ENCODE measurements at regions not wholly inside any gene's neighbourhood (a gene's known extent, or its start where the extent isn't known, plus 50 kb on each side); places are given as distances from the start of the nearest gene placed in this dataset.
A peak's percentile ranks its signal among the peaks of the same experiment; 100 is the strongest.
"Not testable (repeated sequence)": the region's sequence is repeated elsewhere in the genome, so short reads cannot be mapped to it uniquely, and the experiment has no call there.

DNA sequence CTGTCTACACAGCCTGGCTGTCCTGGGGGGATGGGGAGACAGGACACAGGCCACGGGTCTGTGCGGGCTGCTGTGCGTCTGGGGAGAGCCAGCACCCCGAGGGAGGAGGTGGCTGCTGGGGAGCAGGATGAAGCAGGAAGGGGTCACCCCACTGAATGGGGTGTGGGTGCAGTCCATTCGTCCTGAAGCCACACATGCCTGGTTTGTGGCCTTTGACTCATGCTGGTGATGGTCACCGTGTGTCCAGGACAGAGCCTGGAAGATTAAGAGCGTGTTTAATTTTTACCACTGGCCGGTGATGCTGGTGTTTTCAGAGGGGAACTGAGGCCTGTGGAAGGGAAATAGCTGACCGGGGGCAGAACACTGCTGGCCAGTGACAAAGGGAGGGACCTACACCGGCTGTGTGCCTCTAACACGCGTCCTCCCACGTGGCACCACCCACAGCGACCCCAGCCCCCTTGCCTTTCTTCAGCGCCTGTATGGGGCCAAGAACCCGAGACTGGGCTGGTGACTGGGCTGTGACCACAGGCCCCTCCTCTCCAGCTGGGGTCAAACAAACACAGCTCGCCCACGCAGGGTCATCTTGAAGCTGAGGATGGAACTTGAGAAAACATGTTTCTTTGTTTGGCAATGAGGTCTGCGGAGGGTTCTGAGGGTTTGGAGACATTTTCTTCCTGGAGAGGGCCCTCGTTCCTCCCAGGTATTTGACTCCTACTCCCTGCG is 99.5 kb upstream of the LRPAP1 start:
- not testable (repeated sequence) for DNase-seq

- no peak for DNase-seq
Observed at GRCh38 chr4:3630598-3631543, 98.6 kb upstream of the LRPAP1 start.

- no peak for DNase-seq
Observed at GRCh38 chr4:3630136-3630597, 97.9 kb upstream of the LRPAP1 start.

DNA sequence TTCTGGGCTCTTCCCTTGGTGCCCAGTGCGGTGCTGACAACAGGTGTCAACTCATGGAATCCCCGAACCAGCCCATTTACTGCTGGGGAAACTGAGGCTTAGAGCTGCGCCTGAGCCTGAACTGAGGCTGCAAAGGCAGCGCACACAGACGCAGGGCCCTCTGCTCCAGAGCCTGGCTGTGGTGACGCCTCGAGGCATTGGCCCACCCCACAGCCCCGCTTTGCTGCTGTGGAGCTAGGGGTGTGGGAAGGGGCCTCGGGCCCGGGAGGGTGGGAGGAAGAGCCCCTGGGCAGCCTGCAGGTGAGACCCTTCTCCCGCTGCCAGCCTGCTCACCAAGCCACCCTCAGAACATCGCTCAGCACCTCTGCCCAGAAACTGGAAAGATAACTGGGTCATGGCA is 97.4 kb upstream of the LRPAP1 start:
- DNase-seq: no peak

GRCh38 chr4:3629176-3629575 is 97.0 kb upstream of the LRPAP1 start:
- not testable (repeated sequence) for DNase-seq

GRCh38 chr4:3628868-3629175 is 96.6 kb upstream of the LRPAP1 start:
- no peak for DNase-seq

GRCh38 chr4:3627967-3628867 is 96.0 kb upstream of the LRPAP1 start:
- not testable (repeated sequence) for DNase-seq

- DNase-seq: not testable (repeated sequence)
Observed at GRCh38 chr4:3627456-3627855, 95.2 kb upstream of the LRPAP1 start.

DNA sequence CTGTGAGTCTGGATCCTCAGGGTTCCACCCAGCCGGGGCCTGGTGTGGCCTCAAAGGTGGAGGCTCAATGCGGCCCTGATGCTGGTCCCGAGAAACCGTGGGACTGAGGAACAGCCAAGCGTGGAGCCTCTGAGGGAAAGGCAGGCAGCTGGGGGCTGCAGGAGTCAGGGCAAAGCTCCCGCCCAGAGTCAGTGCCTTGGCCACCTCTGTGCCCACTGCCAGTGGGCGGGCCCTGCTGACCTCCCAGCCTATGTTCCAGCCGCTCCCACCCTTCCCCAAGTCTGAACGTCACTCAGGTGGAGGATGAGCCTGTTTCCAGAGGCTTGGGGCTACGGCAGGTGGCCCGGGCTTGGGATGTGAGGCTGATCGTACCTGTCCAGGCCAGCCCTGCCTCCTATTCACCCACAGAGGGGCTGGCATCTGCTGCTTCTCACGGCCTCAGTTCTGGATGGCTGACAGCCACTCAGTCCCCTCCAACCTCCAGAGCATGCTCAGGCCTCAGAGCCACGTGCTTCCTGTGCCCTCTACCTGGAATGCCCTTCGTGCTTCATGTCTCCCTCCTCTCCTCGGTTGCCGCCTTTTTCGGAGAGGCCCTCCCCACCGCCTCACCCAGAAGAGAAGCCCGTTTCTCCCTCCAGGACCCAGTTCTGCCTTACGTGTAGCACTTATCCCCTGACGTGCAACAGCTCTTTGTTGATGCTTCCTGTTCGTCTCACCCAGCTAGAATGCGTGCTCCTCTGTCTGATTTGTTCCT is 94.1 kb upstream of the LRPAP1 start:
- peak; percentile 76 for DNase-seq

DNA sequence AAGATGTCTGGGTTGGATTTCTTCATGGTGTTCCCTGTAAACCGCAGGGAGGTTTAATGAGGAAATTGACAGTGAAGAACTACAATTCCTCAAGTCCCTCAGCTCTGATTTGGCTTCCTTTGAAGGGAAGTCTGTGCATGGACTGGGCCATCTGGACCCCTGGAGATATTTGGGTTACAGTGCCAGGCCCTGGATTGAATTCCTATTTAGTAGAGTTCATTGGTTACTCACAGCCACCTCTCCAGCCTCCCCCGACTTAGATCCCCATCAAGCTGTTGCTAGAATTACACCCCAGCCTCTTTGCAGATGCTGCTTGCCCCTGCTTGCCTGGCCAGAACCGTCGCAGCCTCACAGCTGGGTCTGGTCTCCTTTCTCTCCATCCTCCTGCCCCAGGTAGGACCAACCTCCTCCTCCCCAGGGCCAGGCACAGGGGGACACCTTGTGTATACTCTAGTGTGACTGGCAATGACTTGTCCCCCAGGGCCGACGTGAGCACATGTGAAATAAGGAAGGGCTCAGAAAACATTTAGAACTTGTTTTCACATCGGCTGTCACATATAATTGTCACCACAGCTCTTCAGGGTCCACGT is 93.2 kb upstream of the LRPAP1 start:
- not testable (repeated sequence) for DNase-seq

DNA sequence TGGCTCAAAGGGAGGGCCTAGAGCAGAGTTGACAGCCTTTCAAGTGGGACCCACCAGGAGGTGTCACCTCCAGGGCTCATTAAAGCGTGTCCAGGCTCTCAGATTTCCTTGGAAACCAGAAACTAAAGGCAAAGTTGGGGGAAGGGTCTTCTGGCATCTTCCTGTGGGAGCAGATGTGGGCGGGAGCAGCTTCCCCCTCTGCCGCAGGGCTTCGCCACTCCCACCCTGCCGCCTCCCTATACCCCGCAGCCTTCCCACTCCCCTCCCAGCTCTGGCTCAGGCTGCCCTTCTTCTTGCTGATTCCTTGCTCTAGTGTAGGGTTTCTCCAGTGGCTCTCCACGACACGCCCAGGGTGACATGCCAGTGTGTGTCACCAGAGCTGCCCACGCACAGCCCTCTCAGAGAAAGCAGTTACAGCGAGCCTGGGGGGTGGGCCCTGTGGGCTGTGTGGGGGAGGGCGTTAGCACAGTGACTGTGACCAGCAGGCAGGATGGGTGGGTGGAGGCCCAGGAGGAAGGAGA is 91.6 kb upstream of the LRPAP1 start:
- not testable (repeated sequence) for DNase-seq

DNA sequence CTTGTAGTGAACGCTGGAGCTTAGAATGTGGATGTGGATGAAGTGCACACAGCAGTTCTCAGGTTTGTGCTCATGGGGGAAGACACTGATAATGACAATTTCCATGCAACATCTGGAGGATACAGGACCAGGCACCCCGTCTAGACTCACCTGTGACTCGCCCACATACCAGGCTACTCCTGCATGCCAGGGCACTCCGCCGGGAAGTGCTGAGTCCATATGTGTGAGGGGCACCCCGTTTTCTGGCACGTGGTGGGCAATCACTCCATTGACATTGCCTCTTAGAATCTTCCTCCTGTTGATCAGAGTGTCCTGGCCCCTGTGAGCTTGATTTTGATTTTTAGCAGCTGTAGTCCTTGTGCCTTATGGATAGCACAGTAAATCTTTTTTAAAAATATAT is 90.9 kb upstream of the LRPAP1 start:
- no peak for DNase-seq

GRCh38 chr4:3620365-3620764 is 88.1 kb upstream of the LRPAP1 start:
- not testable (repeated sequence) for DNase-seq

DNA sequence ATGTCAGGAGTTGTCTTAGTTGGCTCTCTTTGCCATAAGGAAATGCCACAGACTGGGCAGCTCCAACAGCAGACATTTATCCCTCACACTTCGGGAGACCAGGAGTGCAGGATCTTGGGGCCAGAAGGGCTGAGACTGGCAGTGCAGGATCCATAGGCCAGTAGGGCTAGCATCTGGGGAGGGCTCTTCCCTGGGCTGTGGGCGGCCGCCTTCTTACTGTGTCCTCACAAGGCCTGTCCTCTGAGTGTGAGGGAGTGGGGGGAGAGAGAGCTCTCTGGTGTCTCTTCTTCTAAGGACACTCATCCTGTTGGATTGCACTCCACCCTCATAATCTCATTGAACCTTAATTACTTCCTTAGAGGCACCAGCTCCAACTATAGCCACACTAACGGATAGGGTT is 87.5 kb upstream of the LRPAP1 start:
- DNase-seq: not testable (repeated sequence)

DNA sequence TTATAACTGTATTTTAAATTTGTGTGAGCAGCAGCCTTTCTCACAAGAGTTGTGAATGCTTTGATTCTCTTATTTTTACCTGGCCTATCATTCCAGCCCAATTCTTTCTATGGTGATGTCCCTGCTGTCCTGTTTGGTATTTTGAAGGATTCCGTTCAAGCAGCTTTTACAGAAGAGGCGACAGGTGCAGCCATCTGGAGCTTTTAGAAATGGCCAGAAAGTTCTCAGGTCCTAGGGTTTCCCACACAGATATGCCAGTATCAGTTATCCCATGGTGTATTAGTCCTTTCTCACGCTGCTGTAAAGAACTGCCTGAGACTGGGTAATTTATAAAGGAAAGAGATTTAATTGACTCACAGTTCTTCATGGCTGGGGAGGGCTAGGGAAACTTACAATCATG is 86.1 kb upstream of the LRPAP1 start:
- not testable (repeated sequence) for DNase-seq

DNA sequence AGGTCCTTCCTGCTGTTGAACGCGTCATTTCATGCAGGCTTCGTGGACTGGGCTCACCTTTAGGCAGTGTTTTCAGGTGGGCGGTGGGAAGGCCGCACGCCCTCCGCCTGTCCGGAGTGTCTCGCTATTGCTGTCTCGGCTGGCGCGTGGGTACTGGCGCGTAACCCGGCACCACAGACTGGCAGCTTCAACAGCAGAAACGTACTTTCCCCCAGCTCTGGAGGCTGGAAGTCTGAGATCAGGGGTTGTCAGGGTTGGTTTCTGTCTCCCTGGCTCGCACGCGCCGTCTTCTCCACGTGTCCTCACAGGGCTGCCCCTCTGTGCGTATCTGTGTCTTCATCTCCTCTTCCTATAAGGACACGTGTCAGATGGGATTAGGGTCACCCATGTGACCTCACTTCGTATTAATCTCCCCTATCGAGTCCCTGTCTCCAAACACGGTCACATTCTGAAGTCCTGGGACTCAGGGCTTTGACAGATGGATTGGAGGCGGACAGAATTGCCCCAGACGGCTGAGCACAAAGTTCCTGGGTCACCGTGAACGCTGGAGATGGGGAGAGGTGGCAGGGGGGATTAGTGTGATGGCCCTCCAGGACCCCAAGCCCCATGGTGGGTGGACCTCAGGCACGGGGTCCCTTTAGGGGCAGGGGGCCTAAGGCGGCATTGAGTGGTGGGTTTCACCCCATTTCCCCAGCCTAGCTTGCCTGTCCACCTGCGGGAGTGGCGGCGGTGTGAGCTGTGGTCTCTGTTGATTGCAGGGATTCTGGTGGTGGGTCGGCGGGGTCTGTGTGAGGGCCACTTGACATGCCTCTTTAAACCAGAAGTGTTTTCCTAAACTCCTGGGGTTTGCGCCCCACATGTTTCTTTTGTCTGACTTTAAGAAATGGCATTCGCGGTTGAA is 83.4 kb upstream of the LRPAP1 start:
- no peak for DNase-seq

DNA sequence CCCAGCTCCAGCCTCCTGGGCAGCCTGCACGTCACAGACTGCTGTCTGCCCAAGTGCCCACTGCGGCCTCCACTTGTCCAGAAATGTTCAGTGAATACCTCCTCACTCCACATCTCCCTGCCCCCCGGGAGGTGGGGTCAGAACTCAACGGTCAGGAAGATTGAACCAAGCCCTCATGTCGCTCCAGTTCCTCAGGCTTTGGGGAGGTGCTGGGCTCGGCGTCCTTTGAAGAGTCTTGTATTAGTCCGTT is 82.4 kb upstream of the LRPAP1 start:
- no peak for DNase-seq

GRCh38 chr4:3613967-3614730 is 81.9 kb upstream of the LRPAP1 start:
- DNase-seq: no peak

DNA sequence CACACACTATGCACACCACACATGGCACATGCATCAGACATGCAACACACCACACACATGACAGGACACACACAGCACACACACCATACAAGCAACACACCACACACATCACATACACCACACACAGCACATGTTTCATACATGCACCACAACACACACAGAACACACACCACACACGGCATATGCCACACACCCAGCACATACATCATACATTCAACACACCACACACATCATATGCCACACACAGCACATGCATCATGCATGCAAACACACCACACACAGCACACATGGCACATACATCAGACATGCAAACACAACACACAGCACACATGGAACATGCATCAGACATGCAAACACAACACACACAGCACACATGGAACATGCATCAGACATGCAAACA is 80.7 kb upstream of the LRPAP1 start:
- no peak for DNase-seq

DNA sequence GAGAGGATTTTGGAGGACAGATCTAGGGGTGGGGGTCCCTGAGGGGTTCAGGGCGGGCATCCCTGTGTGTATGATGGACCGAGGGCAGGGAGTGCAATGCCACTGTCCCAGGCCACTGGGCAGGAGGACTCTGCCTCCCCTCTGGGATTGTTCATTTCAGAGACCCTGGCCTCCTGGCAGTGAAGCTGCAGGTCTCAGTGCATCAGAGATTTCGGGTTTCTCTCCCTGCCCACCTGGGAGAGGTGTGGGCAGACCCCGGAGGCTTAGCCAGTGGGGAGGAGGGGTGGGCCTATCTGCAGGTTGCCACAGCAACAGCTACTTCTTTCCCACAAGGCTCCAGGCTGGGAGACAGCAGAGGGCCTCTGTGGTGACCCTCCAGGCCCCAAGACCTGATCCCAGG is 80.1 kb upstream of the LRPAP1 start:
- no peak for DNase-seq

All from NCI-H345 (cell line).